IPS-11a (cell line): ENCODE measurements at regions not wholly inside any gene's neighbourhood (a gene's known extent, or its start where the extent isn't known, plus 50 kb on each side); places are given as distances from the start of the nearest gene placed in this dataset.

Source experiments
- H3K4me3 ChIP-seq: one replicate; pipeline ENCODE4 v1.5.1; 2013; ENCODE audit warnings: low read depth, low read length, control low read depth

GRCh38 chr21:38735626-38736206 is 70.0 kb upstream of the ETS2 start:
- no peak overlapping the region for H3K4me3 ChIP-seq

GRCh38 chr21:38740090-38740489 is 65.6 kb upstream of the ETS2 start:
- no peak overlapping the region for H3K4me3 ChIP-seq

GRCh38 chr21:38741092-38741949 is 64.4 kb upstream of the ETS2 start:
- no peak overlapping the region for H3K4me3 ChIP-seq

GRCh38 chr21:38741950-38742256 is 63.8 kb upstream of the ETS2 start:
- H3K4me3 ChIP-seq, result no peak overlapping the region

GRCh38 chr21:38742580-38743260 is 63.0 kb upstream of the ETS2 start:
- no peak overlapping the region for H3K4me3 ChIP-seq

- H3K4me3 ChIP-seq, result no peak overlapping the region
These were observed 61.8 kb upstream of the ETS2 start for GRCh38 chr21:38743772-38744529.

GRCh38 chr21:38744861-38745260 is 60.9 kb upstream of the ETS2 start:
- H3K4me3 ChIP-seq, result no peak overlapping the region

- no peak overlapping the region for H3K4me3 ChIP-seq
These were observed 57.9 kb upstream of the ETS2 start for GRCh38 chr21:38747810-38748209.

- no peak overlapping the region for H3K4me3 ChIP-seq
These were observed 54.2 kb upstream of the ETS2 start for GRCh38 chr21:38751379-38752050.

GRCh38 chr21:38752051-38752505 is 53.7 kb upstream of the ETS2 start:
- H3K4me3 ChIP-seq, result no peak overlapping the region

- no peak overlapping the region for H3K4me3 ChIP-seq
These were observed 52.6 kb upstream of the ETS2 start for GRCh38 chr21:38753114-38753513.

- no peak overlapping the region for H3K4me3 ChIP-seq
These were observed 52.2 kb upstream of the ETS2 start for GRCh38 chr21:38753557-38753971.
